ENCODE measurements at regions not wholly inside any gene's neighbourhood (a gene's known extent, or its start where the extent isn't known, plus 50 kb on each side); places are given as distances from the start of the nearest gene placed in this dataset.

GRCh38 chr14:64649383-64649998 lies 54.7 kb upstream of the PLEKHG3 start:
- no peak for TF ChIP-seq EZH2phosphoT487 (IDR thresholded peaks at IDR 0.05; ENCODE audit: low read depth, severe bottlenecking, unreplicated experiment)
- TF ChIP-seq CTCF (IDR thresholded peaks at IDR 0.05; ENCODE audit: poor library complexity): no peak
- TF ChIP-seq EZH2 (IDR thresholded peaks at IDR 0.05; ENCODE audit: borderline replicate concordance): no peak
- 70% methylated on average over 13 of the region's 13 CpGs for WGBS (ENCODE audit: low lambda C conversion rate, missing lambda C conversion rate)
- Histone ChIP-seq H3K9me3 (ENCODE audit: low read depth) (no peaks in the 10 kb centered on the region), H3K27me3 (no peaks in the 10 kb centered on the region), H2AFZ (no peak overlapping the region), H3K4me3 (no peak overlapping the region), H4K20me1 (ENCODE audit: insufficient read depth, poor library complexity, severe bottlenecking) (no peaks in the 10 kb centered on the region), H3K27ac (no peak overlapping the region), H3K9me2 (replicated peaks; ENCODE audit: insufficient read depth) (no peaks in the 10 kb centered on the region), H3K4me2 (no peak overlapping the region), H3K79me2 (no peaks in the 10 kb centered on the region), H3K36me3 (replicated peaks; ENCODE audit: insufficient read depth, low read depth) (no peaks in the 10 kb centered on the region), H3K4me1 (ENCODE audit: insufficient read depth) (peaks cover 31% of the 10 kb centered on the region)
- DNase-seq (ENCODE audit: low spot score): no peak

DNA sequence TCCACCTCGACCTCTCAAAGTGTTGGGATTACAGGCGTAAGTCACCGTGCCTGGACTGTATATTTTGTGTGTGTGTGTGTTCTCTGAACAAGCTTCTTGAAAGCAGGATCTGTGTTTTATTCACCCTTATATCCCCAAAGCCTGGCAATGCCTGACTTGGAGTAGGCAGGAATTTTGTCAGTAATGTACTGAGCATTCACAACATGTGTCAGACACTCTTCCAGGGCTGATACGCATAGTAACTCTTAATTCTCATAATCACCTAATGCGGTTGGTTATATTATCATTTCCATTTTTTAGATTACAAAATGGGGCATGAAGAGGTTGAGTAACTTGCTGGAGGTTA lies 50.4 kb upstream of the PLEKHG3 start:
- Histone ChIP-seq H4K20me1 (ENCODE audit: insufficient read depth, poor library complexity, severe bottlenecking) (no peaks in the 10 kb centered on the region), H3K9me2 (replicated peaks; ENCODE audit: insufficient read depth) (no peaks in the 10 kb centered on the region), H3K9me3 (ENCODE audit: low read depth) (no peaks in the 10 kb centered on the region), H3K36me3 (replicated peaks; ENCODE audit: insufficient read depth, low read depth) (no peaks in the 10 kb centered on the region), H3K4me3 (no peak overlapping the region), H3K27ac (peak overlapping the region; percentile 77), H3K79me2 (no peaks in the 10 kb centered on the region), H3K27me3 (no peaks in the 10 kb centered on the region), H3K4me2 (no peak overlapping the region), H2AFZ (no peak overlapping the region), H3K4me1 (ENCODE audit: insufficient read depth) (peaks cover 11% of the 10 kb centered on the region)
- TF ChIP-seq EZH2 (IDR thresholded peaks at IDR 0.05; ENCODE audit: borderline replicate concordance) (no peak), EZH2phosphoT487 (IDR thresholded peaks at IDR 0.05; ENCODE audit: low read depth, severe bottlenecking, unreplicated experiment) (no peak), CTCF (IDR thresholded peaks at IDR 0.05; ENCODE audit: poor library complexity) (no peak)
- DNase-seq (ENCODE audit: low spot score): no peak
- 90% methylated on average over 5 of the region's 5 CpGs for WGBS (ENCODE audit: low lambda C conversion rate, missing lambda C conversion rate)

- H3K4me2 ChIP-seq: peak overlapping the region; percentile 17
- H2AFZ ChIP-seq: no peak overlapping the region
- DNase-seq (ENCODE audit: low spot score): peak; percentile 52
- H4K20me1 ChIP-seq (ENCODE audit: insufficient read depth, poor library complexity, severe bottlenecking): no peaks in the 10 kb centered on the region
- no peaks in the 10 kb centered on the region for H3K36me3 ChIP-seq (replicated peaks; ENCODE audit: insufficient read depth, low read depth)
- peak overlapping the region; percentile 77 for H3K27ac ChIP-seq
- WGBS (ENCODE audit: low lambda C conversion rate, missing lambda C conversion rate): 55% methylated on average over 5 of the region's 5 CpGs
- H3K9me3 ChIP-seq (ENCODE audit: low read depth): no peaks in the 10 kb centered on the region
- H3K27me3 ChIP-seq: no peaks in the 10 kb centered on the region
- TF ChIP-seq EZH2phosphoT487 (IDR thresholded peaks at IDR 0.05; ENCODE audit: low read depth, severe bottlenecking, unreplicated experiment) (no peak), EZH2 (IDR thresholded peaks at IDR 0.05; ENCODE audit: borderline replicate concordance) (no peak), CTCF (IDR thresholded peaks at IDR 0.05; ENCODE audit: poor library complexity) (no peak)
- H3K4me1 ChIP-seq (ENCODE audit: insufficient read depth): peaks cover 9% of the 10 kb centered on the region
- no peaks in the 10 kb centered on the region for H3K79me2 ChIP-seq
- no peaks in the 10 kb centered on the region for H3K9me2 ChIP-seq (replicated peaks; ENCODE audit: insufficient read depth)
- no peak overlapping the region for H3K4me3 ChIP-seq
Observed at GRCh38 chr14:64654246-64654900, 49.9 kb upstream of the PLEKHG3 start.
